DMS79 treated with DMSO at 0.1 percent for 48 hours (cell line): ENCODE measurements at regions not wholly inside any gene's neighbourhood (a gene's known extent, or its start where the extent isn't known, plus 50 kb on each side); places are given as distances from the start of the nearest gene placed in this dataset.

Source experiments
- DNase-seq: peaks from one replicate; lab custom pipeline; 2025; lab: John Stamatoyannopoulos, UW

GRCh38 chr7:54810401-54810800 is 51.4 kb upstream of the SEC61G start:
- DNase-seq = no peak

GRCh38 chr7:54811041-54811845 is 52.2 kb upstream of the SEC61G start:
- no peak for DNase-seq

GRCh38 chr7:54811846-54812254 is 52.8 kb upstream of the SEC61G start:
- no peak for DNase-seq

- peak; percentile 47 for DNase-seq
These were observed 53.8 kb upstream of the SEC61G start for GRCh38 chr7:54812756-54813322.

- DNase-seq = no peak
These were observed 54.4 kb upstream of the SEC61G start for GRCh38 chr7:54813398-54813797.

- no peak for DNase-seq
These were observed 55.4 kb upstream of the SEC61G start for GRCh38 chr7:54814401-54814800.

- no peak for DNase-seq
These were observed 58.1 kb upstream of the SEC61G start for GRCh38 chr7:54817152-54817551.

- no peak for DNase-seq
These were observed 64.8 kb upstream of the SEC61G start for GRCh38 chr7:54823776-54824175.

GRCh38 chr7:54824655-54825054 is 65.6 kb upstream of the SEC61G start:
- no peak for DNase-seq

GRCh38 chr7:54825368-54825767 is 66.4 kb upstream of the SEC61G start:
- DNase-seq = no peak

GRCh38 chr7:54827734-54828133 is 68.7 kb upstream of the SEC61G start:
- DNase-seq = no peak

- DNase-seq = no peak
These were observed 72.1 kb upstream of the SEC61G start for GRCh38 chr7:54831046-54831643.

GRCh38 chr7:54831644-54832095 is 72.7 kb upstream of the SEC61G start:
- DNase-seq = no peak

GRCh38 chr7:54833001-54833467 is 74.0 kb upstream of the SEC61G start:
- DNase-seq = peak; percentile 11

GRCh38 chr7:54837168-54837567 is 78.2 kb upstream of the SEC61G start:
- no peak for DNase-seq

GRCh38 chr7:54837761-54838160 is 78.8 kb upstream of the SEC61G start:
- DNase-seq = no peak

GRCh38 chr7:54838175-54838910 is 79.3 kb upstream of the SEC61G start:
- DNase-seq = no peak

- DNase-seq = no peak
These were observed 80.7 kb upstream of the SEC61G start for GRCh38 chr7:54839575-54840213.

- no peak for DNase-seq
These were observed 83.0 kb upstream of the SEC61G start for GRCh38 chr7:54841772-54842697.

- DNase-seq = no peak
These were observed 84.9 kb upstream of the SEC61G start for GRCh38 chr7:54843841-54844355.

- no peak for DNase-seq
These were observed 87.3 kb upstream of the SEC61G start for GRCh38 chr7:54846273-54846672.
